ENCODE measurements at regions not wholly inside any gene's neighbourhood (a gene's known extent, or its start where the extent isn't known, plus 50 kb on each side); places are given as distances from the start of the nearest gene placed in this dataset.
"Not testable (repeated sequence)": the region's sequence is repeated elsewhere in the genome, so short reads cannot be mapped to it uniquely, and the experiment has no call there.

DNA sequence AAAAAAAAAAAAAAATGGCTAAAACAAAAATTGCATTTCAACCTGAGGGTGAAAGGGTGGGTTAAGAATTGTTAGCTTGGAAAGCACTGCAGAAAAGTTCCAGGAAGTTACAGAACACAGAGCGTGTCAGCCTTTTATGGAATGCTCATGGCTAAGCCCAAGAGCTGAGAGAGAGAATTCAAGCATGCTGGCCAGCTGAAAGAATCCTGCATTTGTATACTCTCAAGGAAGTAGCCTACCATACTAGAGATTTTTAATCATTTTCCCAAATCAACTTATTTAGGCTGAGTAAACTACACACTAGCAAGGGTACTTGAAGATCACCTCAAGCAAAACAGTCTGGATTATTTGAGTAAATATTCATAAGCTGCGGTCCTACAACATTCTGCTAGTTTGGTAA, 153.9 kb downstream of the KCNJ2 start:
- no peak for DNase-seq (ENCODE audit: low spot score)

DNA sequence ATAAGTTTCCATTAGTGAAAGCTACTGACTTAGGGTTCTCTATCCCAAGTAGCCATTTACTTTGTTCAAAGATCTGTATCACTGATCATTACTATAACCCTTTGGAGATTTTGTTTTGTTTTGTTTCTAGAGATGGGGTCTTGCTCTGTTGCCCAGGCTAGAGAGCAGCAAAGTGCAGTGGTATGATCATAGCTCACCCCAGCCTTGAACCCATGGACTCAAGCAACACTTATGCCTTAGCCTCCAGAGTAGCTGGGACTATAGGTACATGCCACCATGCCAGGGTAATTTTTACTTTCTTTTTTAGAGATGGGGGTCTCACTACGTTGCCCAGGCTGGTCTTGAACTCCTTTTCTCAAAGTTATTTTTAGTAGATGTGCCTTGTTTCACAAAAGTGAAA, 154.7 kb downstream of the KCNJ2 start:
- DNase-seq (ENCODE audit: low spot score), result no peak

DNA sequence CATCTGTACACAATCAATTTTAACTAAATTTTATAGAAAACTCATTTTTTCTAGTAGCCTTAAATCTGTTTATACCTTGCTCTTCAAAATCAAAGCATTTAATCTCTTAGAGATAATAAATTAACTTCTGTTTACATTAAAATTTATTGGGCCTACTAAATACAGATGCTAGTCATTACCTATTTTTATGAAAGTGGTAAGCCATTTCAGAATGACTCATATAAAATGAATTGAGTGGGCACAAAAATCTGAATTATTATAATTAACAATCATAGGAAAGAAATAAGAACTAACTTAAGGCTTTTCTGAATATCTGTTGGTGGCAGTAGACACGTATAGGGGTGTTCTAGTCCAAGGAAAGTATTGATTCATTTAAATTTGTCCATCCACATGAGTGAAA, 157.9 kb downstream of the KCNJ2 start:
- DNase-seq (ENCODE audit: low spot score), result no peak

DNA sequence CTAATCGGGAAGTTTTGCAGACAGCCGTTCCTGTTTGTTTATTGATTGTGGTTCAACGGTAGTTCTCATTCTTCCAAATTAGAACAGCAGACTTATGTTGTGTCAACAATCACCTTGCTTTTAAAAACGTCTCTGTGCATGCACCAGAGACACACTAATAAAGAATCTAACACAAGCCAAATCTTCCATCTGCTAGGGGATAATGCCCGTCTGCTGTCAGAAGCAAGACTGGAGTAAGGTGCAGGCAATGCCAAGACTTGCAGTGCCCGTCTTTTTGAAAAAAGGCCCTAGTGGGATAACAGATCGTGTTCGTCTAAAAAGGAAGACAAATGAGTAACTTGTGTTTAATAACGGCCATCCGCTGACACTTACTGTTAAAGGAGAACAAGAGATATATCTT, 158.4 kb downstream of the KCNJ2 start:
- no peak for DNase-seq (ENCODE audit: low spot score)

DNA sequence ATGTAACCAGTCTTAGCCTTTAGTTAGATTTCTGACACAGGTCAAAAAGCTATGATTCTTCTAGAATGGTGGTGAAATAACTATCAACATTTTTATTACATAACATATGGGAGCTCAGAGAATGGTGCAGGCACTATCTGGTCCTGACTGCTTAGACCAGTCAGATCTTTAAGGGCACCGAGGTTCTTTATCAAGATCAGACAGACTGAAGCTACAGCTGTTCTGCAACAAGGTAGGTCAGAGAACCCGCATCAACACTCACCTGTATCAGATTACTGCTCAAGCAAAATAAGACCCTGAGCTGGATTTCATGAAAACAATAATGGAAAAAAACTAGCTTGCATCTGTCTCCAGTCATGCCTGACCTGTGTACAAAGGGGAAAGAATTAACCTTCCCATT, 160.4 kb downstream of the KCNJ2 start:
- DNase-seq (ENCODE audit: low spot score), result no peak

DNA sequence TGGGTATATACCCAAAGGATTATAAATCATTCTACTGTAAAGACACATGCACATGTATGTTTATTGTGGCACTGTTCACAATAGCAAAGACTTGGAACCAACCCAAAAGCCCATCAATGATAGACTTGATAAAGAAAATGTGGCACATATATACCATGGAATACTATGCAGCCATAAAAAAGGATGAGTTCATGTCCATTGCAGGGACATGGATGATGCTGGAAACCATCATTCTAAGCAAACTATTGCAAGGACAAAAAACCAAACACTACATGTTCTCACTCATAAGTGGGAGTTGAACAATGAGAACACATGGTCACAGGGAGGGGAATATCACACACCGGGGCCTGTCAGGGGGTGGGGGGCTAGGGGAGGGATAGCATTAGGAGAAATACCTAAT, 161.7 kb downstream of the KCNJ2 start:
- not testable (repeated sequence) for DNase-seq (ENCODE audit: low spot score)

DNA sequence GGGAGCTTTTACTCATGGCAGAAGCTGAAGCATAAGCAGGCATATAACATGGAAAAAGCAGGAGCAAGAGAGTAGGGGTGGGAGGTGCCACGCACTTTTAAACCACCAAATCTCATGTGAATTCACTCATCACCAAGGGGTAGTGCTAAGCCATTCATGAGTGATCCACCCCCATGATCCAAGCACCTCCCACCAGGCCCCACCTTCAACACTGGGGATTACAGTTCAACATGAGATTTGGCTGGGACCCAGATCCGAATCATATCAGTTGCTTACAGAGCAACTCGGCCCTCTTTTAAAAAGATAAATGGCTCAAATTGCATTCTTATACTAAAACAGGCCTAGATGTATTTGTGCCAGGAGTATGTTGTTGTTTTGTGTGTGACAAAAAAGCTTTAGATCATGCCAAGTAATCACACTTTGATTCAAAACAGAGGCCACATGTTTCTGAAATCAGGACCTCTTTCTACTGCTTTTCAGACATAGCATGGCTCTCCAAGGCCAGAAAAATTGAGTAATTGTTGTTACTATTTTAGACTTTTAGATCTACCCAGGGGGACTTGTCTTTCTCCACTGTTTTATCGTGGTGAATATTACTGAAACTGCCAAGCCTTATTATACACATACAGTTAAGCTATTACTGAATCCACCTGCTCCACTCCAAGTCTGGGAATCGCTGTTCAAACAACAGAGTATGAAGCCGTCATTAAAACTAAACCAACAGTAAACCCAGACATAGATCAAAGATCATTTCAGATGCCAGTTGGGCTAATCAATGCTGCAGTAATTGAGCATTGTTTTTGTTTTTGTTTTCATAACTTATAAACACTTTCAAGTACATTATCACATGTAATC, 163.3 kb downstream of the KCNJ2 start:
- DNase-seq (ENCODE audit: low spot score), result no peak

DNA sequence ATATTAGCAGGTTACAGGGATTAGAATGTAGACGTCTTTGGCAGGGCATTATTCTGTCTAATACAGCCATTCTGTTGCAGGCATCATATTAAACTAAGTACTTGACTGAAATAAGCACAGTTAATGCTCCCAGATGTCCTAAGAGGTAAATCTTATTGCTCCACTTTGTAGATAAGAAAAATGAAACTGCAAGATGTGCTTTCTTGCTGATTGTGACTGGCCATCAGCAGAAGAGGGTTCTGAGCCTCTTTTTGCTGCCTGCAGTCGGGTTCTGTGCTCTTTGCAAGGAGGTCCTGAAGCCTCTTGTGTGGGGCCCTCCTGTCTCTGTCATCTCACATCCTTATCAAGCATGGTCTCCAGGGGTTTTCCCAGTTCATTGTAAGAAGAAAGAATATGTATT, 167.1 kb downstream of the KCNJ2 start:
- no peak for DNase-seq (ENCODE audit: low spot score)

DNA sequence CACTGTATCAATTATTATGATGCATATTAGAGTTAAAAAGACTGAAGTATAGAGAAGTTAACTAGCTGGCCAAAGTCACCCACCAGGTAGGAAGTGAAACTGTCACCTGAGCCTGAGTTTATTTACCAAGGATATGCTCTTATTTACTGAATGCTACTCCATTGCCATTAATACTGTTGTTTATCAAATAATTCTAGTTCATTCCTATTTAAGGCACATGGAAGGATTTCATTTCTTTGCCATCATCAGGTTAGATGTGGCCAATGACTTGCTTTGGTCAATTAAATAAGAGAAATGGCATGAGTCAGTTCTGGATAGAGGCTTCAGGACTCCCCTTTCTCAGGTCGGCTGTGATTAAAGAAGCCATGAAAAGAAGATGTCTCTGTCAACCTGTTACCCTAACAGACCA, 169.6 kb downstream of the KCNJ2 start:
- no peak for DNase-seq (ENCODE audit: low spot score)

DNA sequence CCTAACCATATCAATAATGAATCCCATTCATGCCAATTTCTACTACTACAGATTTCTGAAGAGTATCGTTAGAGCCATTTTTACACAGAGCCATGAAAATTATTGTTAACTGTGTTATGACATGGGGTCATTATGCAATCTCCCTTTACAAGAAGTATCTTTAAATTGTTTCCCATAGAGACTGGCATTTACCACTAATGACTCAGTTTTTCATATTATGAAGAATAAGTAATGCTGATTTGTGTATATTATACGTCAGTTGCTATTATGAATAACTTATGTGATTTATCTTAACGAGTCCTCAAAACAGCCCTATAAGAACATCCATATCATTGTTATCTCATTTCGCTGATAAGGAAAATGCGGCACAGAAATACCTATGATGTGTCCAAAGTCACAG, 173.8 kb downstream of the KCNJ2 start:
- no peak for DNase-seq (ENCODE audit: low spot score)

DNA sequence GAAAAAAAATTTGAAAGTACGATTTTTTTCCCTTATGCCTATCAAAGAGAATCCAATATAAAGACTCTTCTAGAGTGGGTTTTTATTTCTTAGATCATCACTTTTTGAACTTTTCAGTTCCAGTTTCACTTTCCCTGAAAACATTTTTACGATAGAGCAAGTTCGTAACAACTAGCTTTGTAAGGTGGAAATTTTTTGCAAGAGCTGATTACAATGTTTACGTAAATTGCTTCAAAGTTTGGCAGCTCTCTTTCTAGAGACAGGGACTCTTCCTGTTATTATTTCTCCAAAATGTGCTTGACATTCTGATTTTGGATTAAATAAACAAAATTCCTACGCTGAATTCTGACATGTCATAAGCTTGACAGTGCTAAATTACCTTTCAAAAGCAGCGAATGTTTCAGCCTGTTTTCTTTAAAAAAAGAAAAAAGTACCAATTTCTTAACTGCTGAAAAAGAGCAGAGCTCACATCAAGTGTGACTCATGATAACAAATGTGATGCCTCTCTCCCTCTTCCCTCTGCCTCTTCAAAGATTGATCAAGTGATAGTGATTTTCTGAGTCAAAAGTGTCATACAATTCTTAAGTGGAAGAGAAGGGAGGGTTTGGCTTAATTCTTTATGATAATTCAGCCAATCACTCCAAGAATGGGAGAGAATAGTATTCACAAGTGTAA, 175.2 kb downstream of the KCNJ2 start:
- peak; percentile 7 for DNase-seq (ENCODE audit: low spot score)

DNA sequence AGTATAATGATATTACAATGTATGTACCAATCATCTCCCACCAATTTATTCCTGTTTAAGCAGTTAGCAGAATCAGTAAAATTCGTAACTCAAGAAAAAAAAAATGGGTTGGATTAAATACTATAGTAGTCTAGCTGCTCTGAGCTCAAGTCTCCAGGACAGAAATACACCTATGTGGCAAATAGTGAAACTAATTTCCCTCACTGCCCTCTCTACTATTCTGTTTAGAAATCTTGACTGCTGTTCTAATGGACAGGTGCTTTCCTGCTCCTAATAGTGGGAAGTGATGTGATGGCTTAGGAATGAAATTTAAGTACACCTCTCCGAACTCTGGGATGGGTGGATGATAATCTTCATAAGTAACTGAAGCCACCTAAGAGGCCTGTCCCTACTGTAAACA, 175.7 kb downstream of the KCNJ2 start:
- DNase-seq (ENCODE audit: low spot score), result no peak

DNA sequence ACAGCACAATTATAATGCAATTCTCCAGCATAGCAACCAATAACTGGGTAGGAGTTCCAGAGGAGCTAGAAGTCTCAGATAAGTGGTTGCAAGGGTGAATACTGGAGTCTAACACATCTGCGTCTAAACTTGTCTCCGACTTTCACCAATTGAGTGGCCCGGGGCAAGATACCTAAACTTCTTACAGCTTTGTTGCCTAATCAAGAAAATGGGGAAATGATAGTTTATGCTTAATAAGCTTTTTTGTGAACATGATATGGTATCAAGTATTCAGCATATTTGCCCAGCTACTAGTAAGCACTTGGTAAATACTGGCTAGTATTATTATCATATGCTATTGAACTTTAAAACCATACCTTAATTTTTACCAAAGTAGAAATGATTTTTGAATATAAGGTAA, 183.5 kb downstream of the KCNJ2 start:
- no peak for DNase-seq (ENCODE audit: low spot score)

DNA sequence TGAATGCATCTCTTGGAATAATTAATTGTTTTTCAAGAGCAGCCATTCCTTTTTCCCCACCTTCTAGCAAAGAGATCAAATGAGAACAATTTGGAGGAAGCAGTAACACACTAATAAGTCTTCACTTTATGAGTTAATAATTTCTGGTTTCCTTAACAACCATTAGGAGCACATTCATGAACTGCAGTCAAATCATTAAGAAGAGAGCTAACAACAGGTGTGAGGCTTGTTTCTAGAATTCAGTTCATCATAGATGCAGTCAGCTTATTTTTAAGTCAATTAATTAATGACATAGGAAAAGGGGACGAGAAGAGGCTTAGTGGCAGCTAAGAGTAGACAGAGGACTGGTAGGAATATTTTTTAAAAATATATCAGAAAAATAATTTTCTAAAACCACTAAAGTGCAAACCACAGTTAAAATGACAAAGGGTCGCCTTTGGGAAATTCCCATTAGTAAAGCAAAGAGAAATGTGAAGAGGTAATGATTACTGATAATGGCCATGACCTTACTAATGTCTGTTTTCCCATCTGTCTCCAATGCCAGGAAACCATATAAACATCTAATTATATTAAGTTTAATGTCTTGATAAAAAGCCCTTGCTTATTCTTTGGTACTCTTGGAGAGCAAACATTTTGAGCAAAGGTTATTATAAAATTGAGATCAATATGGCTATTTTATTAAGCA, 184.2 kb downstream of the KCNJ2 start:
- no peak for DNase-seq (ENCODE audit: low spot score)

DNA sequence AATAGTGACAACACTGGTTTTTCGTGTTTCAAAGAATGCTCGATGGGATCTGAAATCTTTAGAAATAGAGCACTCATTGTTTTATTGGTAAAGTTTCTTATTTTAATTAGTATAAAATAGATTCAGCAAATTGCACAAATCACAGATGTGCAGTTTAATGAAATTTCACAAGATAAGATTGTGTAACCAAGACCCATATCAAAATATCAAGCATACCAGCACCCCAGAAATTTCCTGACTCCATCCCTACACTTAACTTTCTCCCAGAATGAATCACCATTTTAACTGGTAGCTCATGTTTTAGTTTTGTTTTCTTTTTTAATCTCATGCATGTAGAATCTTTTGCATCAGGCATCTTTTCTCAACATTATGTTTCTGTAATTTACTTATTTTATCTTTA, 185.9 kb downstream of the KCNJ2 start:
- DNase-seq (ENCODE audit: low spot score), result no peak

DNA sequence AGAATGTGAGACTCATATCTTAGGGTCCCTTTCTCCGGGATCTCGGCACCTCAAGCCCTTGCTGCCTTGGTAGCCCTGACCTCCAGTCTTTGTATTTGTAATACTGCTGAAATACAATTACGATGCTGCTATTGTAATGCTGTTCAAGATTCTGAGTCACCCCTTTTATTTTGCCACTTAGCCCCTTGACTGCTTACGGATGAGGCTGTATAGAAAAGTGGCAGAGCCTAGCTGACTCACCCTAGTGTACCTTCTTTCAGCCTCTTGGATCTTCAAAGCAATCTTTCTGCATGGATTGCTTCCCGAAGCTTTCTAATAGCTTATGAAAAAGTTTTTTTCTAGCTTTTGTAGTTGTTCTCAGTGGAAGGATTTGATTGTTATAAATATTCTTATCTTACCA, 187.9 kb downstream of the KCNJ2 start:
- DNase-seq (ENCODE audit: low spot score), result no peak

DNA sequence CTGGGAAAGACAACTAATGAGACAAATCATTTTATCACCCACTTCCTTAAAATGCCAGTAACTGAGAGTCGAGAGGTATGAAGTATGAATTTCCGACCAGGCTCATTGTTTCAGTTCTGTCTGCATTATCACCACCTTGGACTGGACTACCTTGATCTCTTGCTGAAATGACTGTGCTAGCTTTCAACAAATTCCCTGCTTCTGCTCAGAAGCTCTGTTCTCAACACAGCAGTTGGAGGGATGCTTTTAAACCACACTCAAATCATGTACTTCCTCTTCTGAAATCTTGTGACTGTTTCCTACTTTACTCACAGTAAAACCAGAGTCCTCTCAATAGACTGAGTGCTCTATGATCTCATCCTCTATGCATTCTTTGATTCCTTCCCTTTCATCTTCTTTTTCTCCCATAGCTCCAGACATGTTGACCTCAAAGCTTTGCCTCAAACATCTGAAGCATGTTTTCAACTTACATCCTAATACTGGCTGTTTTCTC, 195.8 kb downstream of the KCNJ2 start:
- peak; percentile 34 for DNase-seq (ENCODE audit: low spot score)

DNA sequence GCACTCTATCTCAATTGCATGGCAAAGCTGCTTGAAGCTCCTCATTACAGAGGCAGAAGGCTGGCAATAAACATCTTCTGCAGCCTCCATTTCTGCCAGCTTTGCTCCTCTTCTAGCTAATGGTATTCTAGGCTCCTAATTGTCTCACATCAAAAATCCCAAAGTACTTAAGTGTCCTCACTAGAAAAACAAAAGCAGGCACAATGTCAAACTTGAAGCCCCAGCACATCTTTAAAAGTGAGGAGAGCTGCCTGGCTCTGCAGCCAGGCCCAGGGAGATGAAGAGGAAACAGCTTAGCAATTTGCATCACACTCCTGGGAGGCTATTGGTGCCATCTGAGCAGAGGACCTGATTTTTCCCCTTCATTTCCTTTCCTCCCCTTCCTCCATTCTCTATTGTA, 197.1 kb downstream of the KCNJ2 start:
- no peak for DNase-seq (ENCODE audit: low spot score)

DNA sequence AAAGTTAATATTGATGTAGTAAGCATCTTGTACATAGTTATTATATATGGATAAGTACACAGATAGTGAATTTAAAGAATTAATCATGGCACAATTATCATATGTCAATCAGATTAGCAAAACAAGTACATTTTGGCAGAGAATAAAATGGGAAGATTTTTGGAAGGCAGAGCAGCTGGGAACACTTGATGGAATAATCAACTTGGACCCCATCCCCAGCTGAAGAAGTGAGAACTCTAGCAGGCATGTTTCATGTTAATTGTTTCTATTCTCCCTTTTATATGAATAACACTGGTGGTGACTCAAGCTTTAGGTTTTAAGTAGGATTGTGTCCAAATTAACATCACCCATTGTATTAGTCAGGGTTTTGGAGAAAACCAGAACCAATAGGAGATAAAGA, 198.7 kb downstream of the KCNJ2 start:
- DNase-seq (ENCODE audit: low spot score), result no peak

DNA sequence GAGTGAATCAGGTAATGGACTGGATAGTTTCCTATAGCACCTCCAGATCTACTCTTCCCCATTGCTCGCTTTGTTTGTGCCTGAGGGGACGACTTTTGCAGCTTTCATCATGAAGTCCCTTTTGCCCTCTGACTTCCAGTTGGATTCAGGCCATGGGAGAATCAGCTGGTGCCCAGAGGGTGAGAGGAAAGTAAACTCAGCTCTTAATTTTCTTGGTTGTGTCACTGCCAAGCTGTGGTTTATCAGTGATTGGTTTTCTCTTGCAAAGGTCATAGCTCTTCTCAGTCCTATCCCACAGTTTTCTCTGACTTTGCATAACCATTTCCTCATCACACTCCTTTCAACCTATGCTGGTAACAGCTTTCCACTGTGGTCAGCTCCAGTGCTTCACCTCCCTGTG, 200.1 kb downstream of the KCNJ2 start:
- DNase-seq (ENCODE audit: low spot score), result no peak

DNA sequence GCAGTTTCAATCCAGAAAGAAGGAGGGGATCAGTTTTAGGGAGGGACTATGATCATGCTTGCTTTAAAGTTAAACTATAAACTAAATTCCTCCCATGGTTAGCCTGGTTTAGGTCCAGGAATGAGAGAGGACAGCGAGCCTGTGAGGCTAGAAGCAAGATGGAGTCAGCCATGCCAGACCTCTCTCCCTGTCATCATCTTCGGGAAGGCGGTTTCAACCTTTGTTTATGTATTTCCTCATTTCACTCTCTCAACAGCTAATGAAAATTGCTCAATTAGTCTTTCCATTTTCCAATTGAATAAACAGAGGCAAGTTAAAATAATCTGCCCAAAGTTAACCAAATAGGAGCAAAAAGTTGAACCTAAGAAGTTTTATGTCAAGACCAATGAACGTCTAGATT, 201.5 kb downstream of the KCNJ2 start:
- no peak for DNase-seq (ENCODE audit: low spot score)

DNA sequence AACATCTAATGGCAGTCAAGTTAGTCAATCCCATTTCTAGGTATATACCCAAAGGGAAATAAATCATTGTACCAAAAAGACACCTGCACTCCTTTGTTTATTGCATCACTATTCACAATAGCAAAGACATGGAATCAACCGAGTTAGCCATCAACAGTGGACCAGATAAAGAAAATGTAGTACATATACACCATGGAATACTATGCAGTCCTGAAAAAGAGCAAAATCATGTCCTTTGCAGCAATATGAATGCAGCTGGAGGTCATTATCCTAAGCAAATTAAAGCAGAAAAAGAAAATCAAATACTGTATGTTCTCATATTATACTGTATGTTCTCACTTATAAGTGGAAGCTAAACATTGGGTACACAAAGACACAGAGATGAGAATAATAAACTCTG, 204.0 kb downstream of the KCNJ2 start:
- DNase-seq (ENCODE audit: low spot score), result no peak

DNA sequence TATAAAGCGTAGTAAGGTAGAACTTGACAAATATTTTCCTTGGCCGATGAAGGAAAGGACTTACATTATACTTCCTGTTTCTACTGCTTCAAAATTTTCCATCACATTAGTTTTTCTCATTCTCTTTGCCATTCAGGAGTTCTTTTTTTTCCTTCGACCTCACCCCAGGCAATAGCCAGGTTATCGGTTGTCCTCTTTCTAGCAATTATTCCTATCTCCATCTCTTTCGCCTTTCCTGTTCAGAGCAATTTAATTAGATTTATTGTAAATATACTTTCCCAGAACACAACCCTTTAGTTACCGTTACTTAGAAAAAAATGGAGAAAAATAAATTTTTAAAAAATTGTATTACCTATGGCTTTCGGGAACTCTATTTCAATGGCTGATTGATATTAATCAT, 205.2 kb downstream of the KCNJ2 start:
- no peak for DNase-seq (ENCODE audit: low spot score)
